GM12892 (cell line): ENCODE measurements at regions not wholly inside any gene's neighbourhood (a gene's known extent, or its start where the extent isn't known, plus 50 kb on each side); places are given as distances from the start of the nearest gene placed in this dataset.

Experiments used
- DNase-seq: peaks from one replicate; pipeline ENCODE4 v3.0.0; 2011; ENCODE audit not compliant: insufficient read length
- FAIRE-seq: peaks from 2 replicates; lab custom pipeline; 2011; peaks lifted over from hg19 to GRCh38; lab: Jason Lieb, UNC
- POLR2A ChIP-seq: IDR thresholded peaks from 2 replicates; pipeline ENCODE4 v1.6.1; 2011; ENCODE audit warnings: low read depth, low read length, control low read depth
- POLR2AphosphoS5 ChIP-seq: IDR thresholded peaks from 2 replicates; pipeline ENCODE4 v1.6.1; 2011; ENCODE audit warnings: low read depth, low read length, control low read depth
- TAF1 ChIP-seq: IDR thresholded peaks from 2 replicates; pipeline ENCODE4 v1.6.1; 2011; ENCODE audit warnings: low read depth, mild to moderate bottlenecking, control low read depth, low read length, borderline replicate concordance

DNA sequence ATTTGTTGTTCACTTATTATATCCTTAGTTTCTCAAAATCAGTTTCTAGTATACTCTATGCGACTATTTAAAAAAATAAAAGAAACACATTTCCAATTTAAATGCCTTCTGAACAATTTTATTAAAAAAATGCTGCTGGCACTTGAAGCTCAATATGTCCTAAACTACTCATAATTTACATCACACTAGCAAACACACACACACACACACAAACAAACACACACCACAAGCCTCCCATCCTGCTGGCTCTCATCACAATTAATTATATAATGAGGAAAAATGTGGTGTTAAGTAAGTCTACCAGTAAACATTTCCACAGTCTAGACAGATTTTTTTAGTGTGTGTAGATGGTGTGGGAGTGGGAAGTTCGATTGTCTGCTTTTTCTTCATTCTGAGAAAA is 350.3 kb downstream of the AASDHPPT start:
- FAIRE-seq (no peak), DNase-seq (no peak)
- no peak for TF ChIP-seq POLR2A
- TF ChIP-seq POLR2AphosphoS5, result no peak
- TF ChIP-seq TAF1, result no peak

DNA sequence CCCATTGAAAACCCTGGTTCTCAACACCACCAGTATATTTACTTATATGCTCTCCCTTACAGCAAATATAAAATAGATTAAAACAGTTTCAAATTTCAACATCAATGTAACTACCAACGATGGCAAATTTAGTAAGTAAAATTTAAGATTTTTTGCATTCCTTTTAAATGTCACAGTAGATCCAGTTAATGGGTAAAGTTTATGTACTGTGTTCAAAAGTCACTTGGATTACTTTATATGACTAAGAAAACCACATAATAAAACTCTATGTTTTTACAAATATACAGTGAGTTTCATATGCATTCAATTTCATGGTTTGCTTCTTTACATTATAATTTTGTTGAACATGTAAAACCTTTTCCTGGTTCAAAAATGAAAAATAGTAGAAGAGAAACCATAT is 364.6 kb downstream of the AASDHPPT start:
- FAIRE-seq (no peak), DNase-seq (no peak)
- TF ChIP-seq POLR2A, result no peak

DNA sequence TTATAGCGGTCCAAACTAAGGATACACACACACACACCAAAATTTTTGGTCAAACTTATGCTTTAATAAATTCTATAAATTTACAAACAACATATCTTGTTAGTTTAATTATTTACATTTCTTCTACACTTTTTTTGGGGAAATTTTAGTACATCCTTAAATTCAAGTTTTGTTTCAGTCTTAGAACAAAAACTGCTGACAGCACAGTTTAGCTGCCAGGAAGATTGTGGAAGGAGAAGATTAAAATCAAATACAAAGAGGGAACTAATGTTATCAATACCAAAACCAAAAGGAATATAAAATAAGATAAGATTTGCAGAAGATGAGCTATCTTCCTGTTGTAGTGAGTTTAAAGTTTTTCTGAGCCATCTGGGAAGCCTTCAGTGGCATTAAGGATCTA is 368.8 kb downstream of the AASDHPPT start:
- no peak for DNase-seq
- no peak for FAIRE-seq
- TF ChIP-seq POLR2A (no peak), POLR2AphosphoS5 (no peak), TAF1 (no peak)

DNA sequence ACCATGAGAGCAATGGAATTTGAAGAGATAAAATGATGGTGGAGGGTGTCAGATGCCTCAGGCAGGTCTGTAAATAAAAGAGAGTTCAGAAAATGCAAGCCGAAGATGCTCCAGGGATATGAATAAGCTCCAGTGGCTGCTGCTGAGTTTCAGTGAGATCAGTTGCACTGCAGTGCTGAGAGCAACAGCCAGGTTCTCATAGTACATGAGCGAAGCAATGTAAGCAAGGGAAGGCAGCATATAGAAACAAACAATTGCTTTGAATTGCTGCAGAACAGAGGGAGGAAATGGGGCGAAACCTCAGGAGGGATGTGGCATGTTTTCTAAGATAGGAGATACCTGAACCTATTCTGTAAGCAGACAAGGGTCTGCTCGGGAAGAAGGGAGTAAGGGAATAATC is 369.5 kb downstream of the AASDHPPT start:
- DNase-seq (no peak), FAIRE-seq (no peak)
- no peak for TF ChIP-seq POLR2AphosphoS5
- no peak for TF ChIP-seq TAF1
- no peak for TF ChIP-seq POLR2A

DNA sequence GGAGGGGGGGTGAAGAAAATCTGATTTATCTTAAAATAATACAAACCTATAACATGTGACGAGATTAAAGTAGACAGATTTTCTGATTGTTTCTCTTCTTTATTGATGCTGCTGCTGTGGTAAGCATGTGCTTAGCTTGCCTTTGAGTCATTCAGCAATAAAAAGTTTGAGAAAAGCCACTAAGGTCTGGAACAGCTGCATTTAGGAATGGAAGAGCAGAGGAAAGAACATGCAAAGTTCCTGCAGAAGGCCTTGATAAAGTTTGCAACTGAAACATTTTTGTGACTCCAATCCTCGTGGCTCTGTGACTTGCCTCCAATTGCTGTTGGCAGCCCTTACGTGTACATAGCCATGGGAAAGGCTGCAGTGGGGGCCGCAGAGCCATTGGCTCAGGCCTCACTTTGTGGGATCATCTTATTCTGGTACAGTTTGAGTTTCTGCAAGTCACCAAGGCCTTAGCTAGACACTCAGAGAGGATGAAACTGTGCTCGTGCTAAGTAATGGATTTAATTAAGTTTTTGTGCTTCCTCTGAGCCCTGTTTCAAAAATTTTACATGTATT is 370.2 kb downstream of the AASDHPPT start:
- TF ChIP-seq POLR2A, result no peak
- no peak for FAIRE-seq

DNA sequence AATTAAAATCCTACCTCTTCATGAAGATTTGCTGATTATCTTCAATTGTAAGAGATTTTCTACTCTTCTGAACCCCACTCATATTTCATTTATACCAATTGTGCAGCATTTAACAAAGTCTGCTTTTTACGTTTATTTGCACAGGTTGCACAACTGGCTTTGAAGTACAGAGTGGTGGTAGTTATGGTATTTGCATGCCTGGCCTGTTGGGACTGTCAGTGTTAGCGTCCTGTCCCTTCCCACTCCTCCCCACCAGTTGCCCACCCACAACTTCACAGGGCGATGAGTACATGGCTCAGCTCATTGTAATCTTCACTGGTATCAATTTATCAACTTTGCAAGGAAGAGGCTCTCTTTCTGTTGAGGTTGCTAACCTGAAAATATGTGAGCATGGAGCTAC is 372.3 kb downstream of the AASDHPPT start:
- FAIRE-seq, result no peak
- no peak for DNase-seq
- TF ChIP-seq POLR2AphosphoS5 (no peak), POLR2A (no peak), TAF1 (no peak)

More for the DNA sequence above, 370.2 kb downstream of the AASDHPPT start:
- no peak for DNase-seq

DNA sequence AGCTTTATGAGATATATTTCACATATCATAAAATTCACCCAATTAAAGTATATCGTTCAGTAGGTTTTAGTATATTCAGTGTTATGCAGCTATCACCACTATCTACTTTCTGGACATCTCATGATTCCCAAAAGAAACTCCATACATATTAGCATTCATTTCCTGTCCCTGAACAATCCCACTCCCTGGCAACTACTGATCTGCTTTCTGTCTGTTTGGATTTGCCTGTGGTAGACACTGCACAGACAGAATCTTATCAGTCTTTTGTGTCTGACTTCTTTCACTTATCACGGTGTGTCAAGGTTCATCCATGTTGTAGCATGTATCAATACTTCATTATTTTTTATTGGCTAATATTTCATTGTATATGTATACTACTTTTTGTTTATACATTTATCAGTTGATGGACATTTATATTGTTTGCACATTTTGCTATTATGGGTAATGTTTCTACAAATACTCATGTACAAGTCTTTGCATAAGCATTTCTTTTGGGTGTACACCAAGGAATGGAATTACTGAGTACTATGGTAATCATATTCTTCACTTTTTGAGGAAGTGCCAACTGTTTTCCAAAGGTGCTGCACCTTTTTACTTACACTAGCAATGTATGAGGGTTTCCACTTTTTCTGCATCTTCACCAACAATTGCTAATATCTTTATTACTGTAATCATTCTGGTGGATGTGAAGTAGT is 373.9 kb downstream of the AASDHPPT start:
- TF ChIP-seq TAF1 (no peak), POLR2A (no peak), POLR2AphosphoS5 (no peak)
- FAIRE-seq, result no peak
- no peak for DNase-seq

DNA sequence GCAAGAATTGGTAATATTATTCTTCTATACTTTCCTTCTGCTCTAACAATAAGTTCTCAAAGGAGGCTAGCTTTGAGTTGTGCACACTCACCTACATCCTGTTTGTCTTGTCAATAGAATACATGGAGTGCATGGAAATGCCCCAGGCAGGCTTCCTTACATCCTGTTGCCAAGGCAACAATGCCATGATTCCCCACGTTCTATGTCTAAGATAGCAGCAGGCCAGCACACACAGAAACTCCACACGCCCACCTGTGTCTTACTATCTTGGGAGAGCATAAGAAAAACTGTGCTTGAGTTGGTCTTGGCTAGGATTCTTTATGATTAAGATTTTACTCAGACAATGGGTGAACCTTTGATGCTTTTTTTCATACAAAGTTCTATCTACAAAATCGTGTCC is 379.2 kb downstream of the AASDHPPT start:
- FAIRE-seq (no peak), DNase-seq (no peak)
- TF ChIP-seq POLR2A, result no peak
- no peak for TF ChIP-seq POLR2AphosphoS5
- TF ChIP-seq TAF1, result no peak

DNA sequence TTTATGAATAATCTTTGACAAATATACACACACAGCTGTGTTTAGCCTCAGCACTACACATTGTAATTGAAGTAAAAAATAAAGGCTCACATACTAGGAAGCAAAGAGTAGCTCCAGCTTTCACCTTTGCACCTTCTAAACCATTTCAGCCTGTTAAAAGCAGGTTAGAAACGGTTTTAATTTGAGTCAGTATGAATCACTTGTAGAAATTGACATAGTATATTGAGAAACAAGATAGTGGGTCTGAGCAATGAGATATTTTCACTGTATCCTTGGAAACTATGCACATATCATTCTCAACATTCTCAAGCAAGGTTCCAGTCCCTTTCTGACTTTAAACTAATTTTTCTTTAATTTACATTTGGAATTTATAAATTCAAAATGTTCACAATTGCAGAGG is 380.3 kb downstream of the AASDHPPT start:
- no peak for TF ChIP-seq POLR2A
- TF ChIP-seq POLR2AphosphoS5, result no peak
- TF ChIP-seq TAF1, result no peak
- DNase-seq, result no peak
- no peak for FAIRE-seq

DNA sequence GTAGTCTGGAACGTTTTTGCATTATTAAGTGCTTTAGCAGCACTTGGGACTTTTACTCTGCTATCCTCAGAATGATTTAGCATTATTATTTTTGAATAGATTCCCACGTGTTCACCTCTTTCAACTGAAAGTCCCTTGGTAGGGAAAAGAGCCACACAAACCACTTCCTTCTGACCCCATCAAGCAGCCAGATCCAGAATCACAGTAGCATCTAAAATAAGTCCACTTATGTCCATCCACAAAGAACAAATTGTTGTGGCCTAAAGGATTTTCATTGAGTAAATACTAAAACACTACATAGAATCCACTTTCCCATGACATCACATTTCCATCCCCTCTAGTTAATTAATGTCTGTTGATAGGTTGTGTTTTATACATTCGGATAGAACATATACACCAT is 381.7 kb downstream of the AASDHPPT start:
- DNase-seq (no peak), FAIRE-seq (no peak)
- TF ChIP-seq POLR2A (no peak), TAF1 (no peak)

DNA sequence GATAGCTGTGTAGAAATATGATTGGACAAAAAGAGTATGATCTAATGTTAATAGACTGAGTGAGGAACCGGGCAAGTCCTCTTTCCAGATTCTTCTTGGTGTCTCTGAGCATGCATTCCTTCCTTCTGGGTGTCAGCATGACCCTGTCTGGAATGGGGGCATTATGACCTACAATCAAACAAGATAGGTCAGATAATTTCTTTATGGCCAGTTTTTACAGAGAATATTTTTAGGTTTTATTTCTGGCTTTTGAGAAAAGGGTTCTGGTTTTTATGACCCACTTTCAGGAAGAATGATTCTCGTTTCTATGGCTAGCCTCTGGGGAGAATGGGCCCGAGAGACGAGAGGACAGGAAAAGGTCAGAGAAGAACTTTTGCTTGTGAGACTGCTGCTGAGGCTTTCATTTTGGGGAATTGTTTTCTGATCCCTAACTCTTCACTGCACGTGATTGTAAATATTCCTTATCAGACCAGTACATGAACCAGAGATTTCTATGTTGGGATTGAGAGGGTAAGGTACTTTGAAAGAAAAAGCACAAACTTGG is 383.8 kb downstream of the AASDHPPT start:
- no peak for DNase-seq
- TF ChIP-seq TAF1 (no peak), POLR2AphosphoS5 (no peak), POLR2A (no peak)
- no peak for FAIRE-seq

DNA sequence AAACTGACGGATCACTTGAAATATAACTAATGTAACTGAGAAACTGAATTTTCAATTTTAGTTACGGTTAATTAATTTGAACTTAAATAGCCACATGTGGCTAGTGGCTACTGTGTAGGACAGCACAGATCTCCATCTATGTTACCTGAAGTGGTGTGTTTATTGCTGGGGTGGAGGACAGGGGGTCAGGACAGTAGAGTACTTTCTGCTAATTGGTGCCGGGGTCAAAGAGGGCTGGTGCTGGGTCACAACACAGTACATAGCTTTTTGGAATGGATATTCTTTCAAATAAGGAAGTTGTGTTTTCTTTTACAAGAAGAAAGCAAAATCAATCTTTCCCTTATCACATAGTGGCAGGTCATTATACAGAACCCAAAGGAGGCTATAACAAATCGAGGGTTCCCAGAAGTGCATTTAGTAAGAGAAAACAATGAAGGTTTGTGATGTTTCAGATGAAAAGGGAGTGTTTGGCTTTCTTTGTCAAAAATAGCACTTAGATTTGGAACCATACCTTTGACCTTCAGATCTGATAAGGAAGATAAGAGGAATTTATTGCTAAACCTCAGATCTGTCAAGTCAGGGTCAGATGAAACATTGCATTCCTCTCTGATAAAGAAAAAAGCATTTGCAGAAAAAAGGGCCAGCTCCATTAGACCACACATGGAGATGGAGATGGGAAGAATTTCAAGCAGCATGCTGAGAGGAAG is 384.5 kb downstream of the AASDHPPT start:
- FAIRE-seq (no peak), DNase-seq (no peak)
- TF ChIP-seq POLR2AphosphoS5, result no peak
- TF ChIP-seq TAF1, result no peak
- no peak for TF ChIP-seq POLR2A
